Gastrocnemius medialis (tissue), 4 donors: ENCODE measurements at regions not wholly inside any gene's neighbourhood (a gene's known extent, or its start where the extent isn't known, plus 50 kb on each side); places are given as distances from the start of the nearest gene placed in this dataset.

Experiments used
- ATAC-seq, 2 donors: fragments of 150-250 bp; one replicate each; pipeline ENCODE4 v1.9.1; 2016
- DNase-seq, 2 donors: peaks; one replicate each; pipeline ENCODE4 v3.0.0-alpha.2; 2019
- H3K27ac ChIP-seq, 4 donors: fragments of 200-600 bp; sonication (generic); 1 replicate in 1 of 4; 2 replicates in 3 of 4; pipeline ENCODE4 v1.5.1; 2016 to 2018; ENCODE audit warnings: mild to moderate bottlenecking in 2 of 4, moderate library complexity in 1 of 4
- H3K27me3 ChIP-seq, 3 donors: fragments of 200-600 bp; sonication (generic) in 2 of 3; 1 replicate in 1 of 3; 2 replicates in 2 of 3; pipeline versions ENCODE4 v1.5.1 to v1.6.0; 2016 to 2019; ENCODE audit warnings: mild to moderate bottlenecking in 1 of 3, moderate library complexity in 1 of 3
- H3K36me3 ChIP-seq, 2 donors: fragments of 200-600 bp; sonication (generic) in 1 of 2; one replicate each; pipeline ENCODE4 v1.5.1; 2017 to 2018
- H3K4me1 ChIP-seq, 2 donors: fragments of 200-600 bp; sonication (generic) in 1 of 2; one replicate each; pipeline ENCODE4 v1.5.1; 2016 to 2017; ENCODE audit warnings: mild to moderate bottlenecking in 2 of 2
- H3K4me3 ChIP-seq, 4 donors: fragments of 200-600 bp; sonication (generic) in 3 of 4; 1 replicate in 1 of 4; 2 replicates in 3 of 4; pipeline ENCODE4 v1.5.1; 2016 to 2019; ENCODE audit warnings: mild to moderate bottlenecking in 2 of 4
- H3K9me3 ChIP-seq, 3 donors: fragments of 200-600 bp; sonication (generic) in 2 of 3; 1 replicate in 1 of 3; 2 replicates in 2 of 3; pipeline ENCODE4 v1.5.1; 2016 to 2019
- CTCF ChIP-seq, 5 experiments: fragments of 450-650 bp in 3 of 5; fragments of 200-600 bp in 2 of 5; sonication (generic) in 2 of 5; IDR thresholded peaks in 4 of 5; conservative IDR thresholded peaks in 1 of 5; 1 replicate in 4 of 5; 2 replicates in 1 of 5; pipeline ENCODE4 v1.5.1; 2016 to 2019; ENCODE audit warnings: antibody characterized with exemption in 5 of 5, mild to moderate bottlenecking in 3 of 5, moderate library complexity in 3 of 5
- POLR2A ChIP-seq, 2 donors: fragments of 450-650 bp; IDR thresholded peaks; one replicate each; pipeline ENCODE4 v1.6.1; 2017; ENCODE audit warnings: antibody characterized with exemption in 2 of 2, mild to moderate bottlenecking in 2 of 2, moderate library complexity in 2 of 2
- in situ Hi-C, 4 donors: fragments of 200-750 bp; cut with MboI; loops; one replicate each; pipeline versions ENCODE4 v1.15.0 to v1.8.0; 2017; ENCODE audit warnings: low sequenced_read_pairs in 4 of 4
- intact Hi-C: fragments of 100-400 bp; cut with DNase I; formaldehyde crosslinking; loops from one replicate; pipeline ENCODE4 v1.15.1; 2023; ENCODE audit warnings: low total_unique reads

GRCh38 chr3:31253782-31254181, 278.9 kb upstream of the STT3B start:
- H3K4me1 ChIP-seq: no peaks in the 10 kb centered on the region
- H3K9me3 ChIP-seq: no peaks in the 10 kb centered on the region
- no peak for DNase-seq
- in situ Hi-C loops: no loop called here
- no peaks in the 10 kb centered on the region for H3K36me3 ChIP-seq
- H3K27me3 ChIP-seq: no peaks in the 10 kb centered on the region
- intact Hi-C loops: no loop called here
- ATAC-seq: no peak
- no peak overlapping the region for H3K27ac ChIP-seq
- no peak overlapping the region for H3K4me3 ChIP-seq
- TF ChIP-seq CTCF (IDR thresholded peaks at IDR 0.05 in 4 of 5, conservative IDR thresholded peaks at IDR 0.05 in 1 of 5): no peak
- TF ChIP-seq POLR2A (IDR thresholded peaks at IDR 0.05): no peak

GRCh38 chr3:31254483-31254882, 278.2 kb upstream of the STT3B start:
- H3K27ac ChIP-seq: no peak overlapping the region
- TF ChIP-seq POLR2A (IDR thresholded peaks at IDR 0.05) (no peak), CTCF (IDR thresholded peaks at IDR 0.05 in 4 of 5, conservative IDR thresholded peaks at IDR 0.05 in 1 of 5) (no peak)
- H3K27me3 ChIP-seq: no peaks in the 10 kb centered on the region
- no peaks in the 10 kb centered on the region for H3K4me1 ChIP-seq
- intact Hi-C loops (no loop called here), in situ Hi-C loops (no loop called here)
- H3K36me3 ChIP-seq: no peaks in the 10 kb centered on the region
- no peak for DNase-seq
- H3K4me3 ChIP-seq: no peak overlapping the region
- ATAC-seq: no peak
- H3K9me3 ChIP-seq: no peaks in the 10 kb centered on the region

- ATAC-seq (no peak), DNase-seq (no peak)
- no peaks in the 10 kb centered on the region for H3K4me1 ChIP-seq
- no peaks in the 10 kb centered on the region for H3K9me3 ChIP-seq
- no peaks in the 10 kb centered on the region for H3K36me3 ChIP-seq
- no peaks in the 10 kb centered on the region for H3K27me3 ChIP-seq
- H3K27ac ChIP-seq: no peak overlapping the region
- H3K4me3 ChIP-seq: no peak overlapping the region
- TF ChIP-seq CTCF (IDR thresholded peaks at IDR 0.05 in 4 of 5, conservative IDR thresholded peaks at IDR 0.05 in 1 of 5): no peak
- no peak for TF ChIP-seq POLR2A (IDR thresholded peaks at IDR 0.05)
- intact Hi-C loops (no loop called here), in situ Hi-C loops (no loop called here)
Measured at GRCh38 chr3:31255007-31255581, 277.6 kb upstream of the STT3B start.

- in situ Hi-C loops (no loop called here), intact Hi-C loops (no loop called here)
- DNase-seq (no peak), ATAC-seq (no peak)
- no peak for TF ChIP-seq POLR2A (IDR thresholded peaks at IDR 0.05)
- no peak for TF ChIP-seq CTCF (IDR thresholded peaks at IDR 0.05 in 4 of 5, conservative IDR thresholded peaks at IDR 0.05 in 1 of 5)
- no peaks in the 10 kb centered on the region for H3K27me3 ChIP-seq
- no peaks in the 10 kb centered on the region for H3K4me1 ChIP-seq
- H3K4me3 ChIP-seq: no peak overlapping the region
- H3K36me3 ChIP-seq: no peaks in the 10 kb centered on the region
- no peaks in the 10 kb centered on the region for H3K9me3 ChIP-seq
- no peak overlapping the region for H3K27ac ChIP-seq
Measured at GRCh38 chr3:31262201-31262600, 270.5 kb upstream of the STT3B start.

- Histone ChIP-seq H3K27me3 (no peaks in the 10 kb centered on the region), H3K9me3 (no peaks in the 10 kb centered on the region), H3K4me3 (no peak overlapping the region), H3K27ac (no peak overlapping the region), H3K4me1 (no peaks in the 10 kb centered on the region), H3K36me3 (no peaks in the 10 kb centered on the region)
- no peak for TF ChIP-seq CTCF (IDR thresholded peaks at IDR 0.05 in 4 of 5, conservative IDR thresholded peaks at IDR 0.05 in 1 of 5)
- TF ChIP-seq POLR2A (IDR thresholded peaks at IDR 0.05): no peak
- no peak for DNase-seq
- intact Hi-C loops (no loop called here), in situ Hi-C loops (no loop called here)
- ATAC-seq: no peak
Measured at GRCh38 chr3:31263897-31264296, 268.8 kb upstream of the STT3B start.
